ENCODE measurements at regions not wholly inside any gene's neighbourhood (a gene's known extent, or its start where the extent isn't known, plus 50 kb on each side); places are given as distances from the start of the nearest gene placed in this dataset.

- H3K27ac ChIP-seq, result no peak overlapping the region
- TF ChIP-seq, protein P1, sequence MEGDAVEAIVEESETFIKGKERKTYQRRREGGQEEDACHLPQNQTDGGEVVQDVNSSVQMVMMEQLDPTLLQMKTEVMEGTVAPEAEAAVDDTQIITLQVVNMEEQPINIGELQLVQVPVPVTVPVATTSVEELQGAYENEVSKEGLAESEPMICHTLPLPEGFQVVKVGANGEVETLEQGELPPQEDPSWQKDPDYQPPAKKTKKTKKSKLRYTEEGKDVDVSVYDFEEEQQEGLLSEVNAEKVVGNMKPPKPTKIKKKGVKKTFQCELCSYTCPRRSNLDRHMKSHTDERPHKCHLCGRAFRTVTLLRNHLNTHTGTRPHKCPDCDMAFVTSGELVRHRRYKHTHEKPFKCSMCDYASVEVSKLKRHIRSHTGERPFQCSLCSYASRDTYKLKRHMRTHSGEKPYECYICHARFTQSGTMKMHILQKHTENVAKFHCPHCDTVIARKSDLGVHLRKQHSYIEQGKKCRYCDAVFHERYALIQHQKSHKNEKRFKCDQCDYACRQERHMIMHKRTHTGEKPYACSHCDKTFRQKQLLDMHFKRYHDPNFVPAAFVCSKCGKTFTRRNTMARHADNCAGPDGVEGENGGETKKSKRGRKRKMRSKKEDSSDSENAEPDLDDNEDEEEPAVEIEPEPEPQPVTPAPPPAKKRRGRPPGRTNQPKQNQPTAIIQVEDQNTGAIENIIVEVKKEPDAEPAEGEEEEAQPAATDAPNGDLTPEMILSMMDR (IDR thresholded peaks at IDR 0.05), result no peak
- TF ChIP-seq ZFX (IDR thresholded peaks at IDR 0.05; ENCODE audit: borderline replicate concordance), result no peak
Observed at GRCh38 chr7:85328456-85328998, 141.7 kb upstream of the SEMA3D start.

- no peak for TF ChIP-seq ZFX (IDR thresholded peaks at IDR 0.05; ENCODE audit: borderline replicate concordance)
- TF ChIP-seq, protein P1 (IDR thresholded peaks at IDR 0.05), result no peak
Observed at GRCh38 chr7:85324145-85324799, 137.4 kb upstream of the SEMA3D start.

GRCh38 chr7:85322252-85322651 lies 135.4 kb upstream of the SEMA3D start:
- H3K27ac ChIP-seq, result no peak overlapping the region
- TF ChIP-seq, protein P1 (IDR thresholded peaks at IDR 0.05), result no peak
- no peak for TF ChIP-seq ZFX (IDR thresholded peaks at IDR 0.05; ENCODE audit: borderline replicate concordance)

More at GRCh38 chr7:85324145-85324799, 137.4 kb upstream of the SEMA3D start:
- no peak overlapping the region for H3K27ac ChIP-seq

DNA sequence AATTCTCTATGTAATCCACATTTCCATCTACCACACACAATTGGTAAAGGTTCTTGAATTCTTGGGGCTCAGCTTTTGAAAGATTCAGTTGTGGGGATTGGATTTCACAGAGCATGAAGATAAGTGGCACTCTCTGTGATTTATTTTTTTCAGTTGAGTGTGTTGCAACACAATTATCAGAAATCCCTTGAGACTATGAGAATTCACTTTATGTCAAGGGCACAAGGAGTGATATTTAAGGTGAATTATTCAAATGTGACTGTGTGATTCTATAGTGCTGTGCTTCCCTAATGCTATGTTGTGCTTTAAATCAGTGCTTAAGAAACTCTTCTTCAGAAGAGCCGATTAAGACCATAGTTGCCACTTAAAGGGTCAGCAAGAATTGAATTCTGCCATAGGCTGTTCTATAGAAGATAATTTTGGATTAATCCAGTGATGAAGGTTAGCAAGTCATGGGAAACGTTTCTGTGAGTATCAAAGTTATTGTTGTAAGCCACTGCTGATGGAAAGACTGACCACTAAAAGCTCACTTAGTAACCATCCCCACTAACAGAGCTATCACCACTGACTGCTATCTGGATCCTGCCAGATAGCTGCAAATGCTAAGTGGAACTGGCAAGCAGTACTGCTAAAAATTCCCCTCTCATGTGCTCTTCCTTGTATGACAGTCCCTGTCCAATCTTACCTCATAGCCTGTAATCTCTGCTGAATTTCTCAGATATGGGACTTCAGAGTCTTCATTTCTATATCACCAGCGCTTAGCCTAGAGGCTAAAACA lies 134.0 kb upstream of the SEMA3D start:
- no peak overlapping the region for H3K27ac ChIP-seq
- TF ChIP-seq, protein P1 (IDR thresholded peaks at IDR 0.05), result no peak
- TF ChIP-seq ZFX (IDR thresholded peaks at IDR 0.05; ENCODE audit: borderline replicate concordance), result no peak

GRCh38 chr7:85316489-85316888 lies 129.6 kb upstream of the SEMA3D start:
- no peak overlapping the region for H3K27ac ChIP-seq
- no peak for TF ChIP-seq ZFX (IDR thresholded peaks at IDR 0.05; ENCODE audit: borderline replicate concordance)
- TF ChIP-seq, protein P1 (IDR thresholded peaks at IDR 0.05), result no peak

GRCh38 chr7:85310301-85310700 lies 123.4 kb upstream of the SEMA3D start:
- TF ChIP-seq, protein P1 (IDR thresholded peaks at IDR 0.05), result no peak
- no peak for TF ChIP-seq ZFX (IDR thresholded peaks at IDR 0.05; ENCODE audit: borderline replicate concordance)
- no peak overlapping the region for H3K27ac ChIP-seq

DNA sequence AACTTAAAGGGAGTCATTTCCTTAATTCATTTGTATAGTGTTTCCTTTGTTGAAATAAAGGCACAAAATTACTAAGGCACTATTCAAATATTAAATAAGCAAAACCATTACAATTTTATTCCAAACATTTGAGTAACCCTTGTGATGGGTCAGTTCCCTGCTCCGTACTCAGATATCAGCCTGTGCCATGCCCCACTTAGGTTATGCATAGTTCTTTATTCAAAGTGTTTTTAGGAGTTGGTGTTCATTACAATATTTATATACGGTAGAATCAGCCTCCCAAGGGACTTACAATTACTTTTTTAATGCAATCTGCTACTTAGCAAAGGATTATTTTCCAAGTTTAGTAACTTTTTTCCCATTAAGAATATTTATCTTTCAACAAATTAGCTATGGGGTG lies 119.3 kb upstream of the SEMA3D start:
- TF ChIP-seq, protein P1 (IDR thresholded peaks at IDR 0.05), result no peak
- no peak for TF ChIP-seq ZFX (IDR thresholded peaks at IDR 0.05; ENCODE audit: borderline replicate concordance)
- H3K27ac ChIP-seq, result no peak overlapping the region
